Fibroblast of peridontal ligament (primary cell): ENCODE measurements at regions not wholly inside any gene's neighbourhood (a gene's known extent, or its start where the extent isn't known, plus 50 kb on each side); places are given as distances from the start of the nearest gene placed in this dataset.
"Not testable (repeated sequence)": the region's sequence is repeated elsewhere in the genome, so short reads cannot be mapped to it uniquely, and the experiment has no call there.

ENCODE experiments used
- DNase-seq: peaks from one replicate; pipeline ENCODE4 v3.0.0-alpha.2; 2010; ENCODE audit errors: extremely low read depth

DNA sequence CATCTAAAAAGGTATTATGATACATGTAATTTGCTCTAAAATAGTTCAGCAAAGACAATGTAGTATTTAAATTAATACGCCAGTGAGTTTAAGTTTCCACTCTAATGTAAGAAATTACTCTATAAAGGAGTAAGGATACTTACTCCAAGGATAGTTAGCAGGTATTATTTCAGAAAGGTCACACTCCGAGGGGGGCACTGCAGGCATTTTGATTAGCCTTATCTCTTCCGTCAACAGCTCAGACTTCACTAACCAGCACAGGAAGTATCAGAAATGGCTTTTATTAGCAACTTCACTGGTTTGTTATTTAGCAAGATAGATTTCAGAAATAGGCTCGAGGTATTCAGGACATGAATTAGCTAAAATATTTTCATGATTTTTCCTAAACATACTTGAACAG, 127.0 kb downstream of the COX18 start:
- no peak for DNase-seq

DNA sequence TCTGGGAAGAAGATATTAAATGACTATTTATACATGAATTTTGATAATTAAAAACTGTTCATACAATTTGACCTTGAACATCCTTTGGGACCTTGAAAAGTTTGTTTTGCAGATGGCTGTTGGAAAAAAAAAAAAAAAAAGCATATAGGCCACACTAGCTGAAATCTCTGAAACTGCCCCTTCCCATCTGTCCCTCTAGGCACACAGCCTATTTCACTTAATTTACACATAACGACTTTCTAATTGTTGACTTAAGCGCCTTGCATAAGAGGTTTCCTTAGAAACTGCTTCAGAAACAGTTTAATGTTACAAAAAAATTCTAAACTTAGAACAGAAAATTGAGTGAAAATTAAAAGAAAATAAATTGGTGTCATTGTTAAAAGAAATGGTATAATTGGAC, 131.0 kb downstream of the COX18 start:
- DNase-seq: no peak

DNA sequence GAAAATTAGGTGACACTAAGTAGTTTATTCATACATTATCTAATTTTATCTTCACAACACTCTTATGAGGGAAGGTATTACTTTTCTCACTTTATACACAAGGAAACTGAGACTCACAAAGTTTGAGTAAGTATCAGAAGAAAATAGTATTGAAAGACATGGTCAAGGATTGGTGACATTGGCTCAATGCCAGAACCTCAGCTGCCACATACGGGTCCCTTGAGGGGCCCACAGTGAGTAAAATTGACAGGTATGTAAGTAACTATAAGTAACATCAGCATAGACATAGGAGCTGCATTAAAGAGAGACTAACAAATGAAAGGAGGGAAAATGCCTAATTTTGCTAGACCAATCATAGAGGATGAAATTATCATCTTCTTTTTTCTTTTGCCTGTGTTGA, 134.1 kb downstream of the COX18 start:
- no peak for DNase-seq

DNA sequence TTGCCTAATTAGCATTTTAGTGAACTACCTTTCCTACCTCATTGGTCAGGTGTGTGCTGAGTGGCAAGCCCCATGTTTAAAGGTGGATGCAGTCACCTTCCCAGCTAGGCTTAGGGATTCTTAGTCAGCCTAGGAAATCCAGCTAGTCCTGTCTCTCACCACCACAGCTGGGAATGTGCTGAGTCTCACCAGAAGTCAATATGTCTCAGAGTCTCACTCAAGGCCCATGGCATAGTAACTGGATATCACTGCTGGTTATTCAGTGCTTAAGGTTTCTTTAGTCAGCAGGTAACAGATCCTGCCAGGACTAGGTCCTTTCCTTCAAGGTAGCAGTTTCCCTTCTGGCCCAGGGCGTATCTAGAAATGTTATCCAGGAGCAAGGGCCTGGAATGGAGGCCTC, 136.5 kb downstream of the COX18 start:
- no peak for DNase-seq

DNA sequence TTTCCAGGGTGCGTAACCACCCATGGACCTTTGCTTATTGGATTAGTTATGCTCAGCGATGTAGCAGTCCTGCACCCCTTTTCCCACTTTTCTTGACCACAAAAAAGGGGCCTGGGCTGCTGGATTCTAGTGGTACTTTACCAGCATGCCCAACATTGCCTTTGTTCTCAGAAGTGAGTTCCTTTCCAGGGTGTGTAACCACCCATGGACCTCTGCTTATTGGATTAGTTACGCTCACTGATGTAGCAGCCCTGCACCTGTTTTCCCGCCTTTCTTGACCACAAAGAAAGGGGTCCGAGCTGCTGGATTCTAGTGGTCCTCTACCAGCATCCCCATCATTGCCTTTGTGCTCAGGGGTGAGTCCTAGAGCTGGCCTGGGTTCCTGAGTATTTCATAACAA, 138.2 kb downstream of the COX18 start:
- no peak for DNase-seq

DNA sequence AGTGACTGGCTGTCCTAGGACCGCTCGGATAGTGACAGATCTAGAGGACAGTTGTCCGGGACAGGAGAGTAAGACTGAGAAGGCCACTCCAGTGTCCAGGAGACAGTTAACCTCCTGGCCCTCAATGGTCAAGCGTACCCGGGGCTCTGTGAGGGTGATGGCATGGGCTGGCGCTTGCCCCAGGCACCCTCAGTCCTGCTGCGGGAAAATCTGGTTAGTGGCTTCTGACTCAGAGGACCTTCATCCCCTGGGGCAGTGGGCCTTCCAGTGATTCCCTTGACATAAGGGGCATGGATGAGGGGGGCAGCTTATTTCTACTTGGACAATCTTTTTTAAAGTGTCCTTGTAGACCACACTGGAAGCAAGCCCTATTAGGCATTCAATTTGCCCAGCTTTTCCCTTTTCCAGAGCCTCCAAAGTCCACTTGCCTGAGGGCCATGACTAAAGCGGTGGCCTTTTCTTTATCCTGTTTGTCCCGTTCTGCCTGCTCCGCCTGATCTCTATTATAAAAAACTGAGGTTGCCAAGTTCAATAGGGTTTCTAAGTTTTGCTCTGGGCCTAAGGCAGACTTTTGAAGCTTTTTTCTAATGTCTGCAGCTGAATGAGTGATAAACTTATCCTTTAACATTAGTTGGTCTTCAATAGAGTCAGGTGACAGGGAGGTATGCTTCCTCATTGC, 139.8 kb downstream of the COX18 start:
- DNase-seq: not testable (repeated sequence)

DNA sequence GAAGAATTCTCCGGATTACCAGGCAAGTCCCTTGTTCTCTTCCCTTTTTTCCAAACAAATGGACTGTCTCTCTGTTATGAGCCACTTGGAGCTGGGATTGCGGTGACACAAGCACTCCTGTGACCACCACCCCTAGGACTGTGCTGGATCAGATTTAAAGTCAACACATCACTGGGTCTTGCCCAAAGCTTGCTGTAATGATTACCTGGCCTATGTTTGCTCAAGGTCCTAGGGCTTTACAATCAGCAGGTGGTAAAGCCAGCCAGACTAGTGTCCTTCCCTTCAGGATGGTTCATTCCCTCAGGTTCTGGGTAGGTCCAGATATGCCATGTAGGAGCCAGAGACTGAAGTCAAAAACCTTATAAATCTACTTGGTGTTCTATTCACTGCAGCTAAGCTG, 144.7 kb downstream of the COX18 start:
- DNase-seq: no peak

DNA sequence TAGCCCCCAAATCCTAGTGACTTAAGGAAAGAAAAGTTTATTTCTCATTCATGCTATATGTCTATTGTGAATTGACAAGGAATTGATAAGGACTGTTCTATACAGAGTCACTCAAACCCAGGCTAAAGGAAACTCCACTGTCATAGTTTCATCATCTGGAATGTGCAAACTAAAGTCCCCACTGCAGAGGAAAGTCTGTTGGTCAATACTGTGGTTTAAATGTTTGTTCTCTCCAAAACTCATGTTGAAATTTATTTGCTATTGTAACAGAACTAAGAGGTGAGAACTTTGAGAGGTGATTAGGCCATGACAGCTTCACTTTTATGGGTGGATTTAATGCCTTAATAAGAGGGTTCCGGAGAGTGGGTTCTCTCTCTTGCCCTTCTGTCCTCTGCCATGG, 149.6 kb downstream of the COX18 start:
- DNase-seq: no peak

DNA sequence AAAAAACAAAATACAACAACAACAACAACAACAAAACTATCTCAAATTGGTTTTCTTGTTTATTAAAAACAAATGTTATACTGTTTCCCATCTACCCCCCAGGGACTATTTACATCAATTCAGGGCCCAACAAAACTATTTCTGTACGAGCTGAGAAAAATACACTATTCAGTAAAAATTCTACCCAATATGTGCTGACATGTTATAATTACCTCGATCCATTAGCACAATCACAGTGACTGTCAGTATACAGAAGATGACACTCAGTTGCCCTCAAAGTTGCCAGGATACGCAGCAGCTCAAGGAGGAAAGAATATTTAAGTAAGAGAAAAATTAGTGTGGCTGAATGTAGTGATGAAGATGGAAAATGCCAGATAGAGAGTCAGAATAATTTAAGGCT, 150.1 kb downstream of the COX18 start:
- DNase-seq: no peak

DNA sequence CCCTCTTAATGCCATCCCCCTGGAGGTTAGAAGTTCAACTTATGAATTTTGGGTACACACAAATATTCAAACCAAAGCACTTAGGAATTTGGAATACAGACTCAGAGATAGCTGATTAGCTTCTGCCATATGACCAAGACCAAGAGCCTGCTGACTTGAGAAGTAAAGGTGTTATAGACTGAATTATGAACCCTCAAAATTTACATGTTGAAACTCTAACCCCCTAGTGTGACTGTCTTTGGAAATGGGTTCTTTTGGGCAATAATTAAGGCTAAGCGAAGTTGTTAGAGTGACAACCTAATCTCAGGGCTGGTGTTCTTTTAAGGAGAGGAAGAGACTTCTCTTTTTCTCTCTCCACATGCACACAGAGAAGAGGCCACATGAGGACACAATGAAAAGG, 151.2 kb downstream of the COX18 start:
- no peak for DNase-seq

DNA sequence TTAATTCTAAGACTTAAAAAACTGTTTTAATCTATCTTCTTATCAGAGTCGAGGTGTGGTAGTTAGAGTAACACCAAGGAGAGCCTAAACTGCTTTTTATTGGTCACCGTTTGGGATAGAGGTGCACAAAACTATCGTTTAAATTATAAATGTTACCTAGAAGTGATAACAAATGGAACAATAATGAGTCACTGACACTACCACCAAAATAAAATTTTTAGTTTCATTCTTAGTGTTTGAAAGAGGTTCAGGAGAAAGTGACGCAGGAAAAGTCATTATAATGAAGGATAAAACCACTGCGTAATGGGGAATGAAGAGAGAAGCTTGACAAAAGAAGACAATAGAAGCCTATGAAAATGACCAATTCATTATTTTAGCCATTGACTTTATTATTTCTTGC, 158.2 kb downstream of the COX18 start:
- DNase-seq: no peak

DNA sequence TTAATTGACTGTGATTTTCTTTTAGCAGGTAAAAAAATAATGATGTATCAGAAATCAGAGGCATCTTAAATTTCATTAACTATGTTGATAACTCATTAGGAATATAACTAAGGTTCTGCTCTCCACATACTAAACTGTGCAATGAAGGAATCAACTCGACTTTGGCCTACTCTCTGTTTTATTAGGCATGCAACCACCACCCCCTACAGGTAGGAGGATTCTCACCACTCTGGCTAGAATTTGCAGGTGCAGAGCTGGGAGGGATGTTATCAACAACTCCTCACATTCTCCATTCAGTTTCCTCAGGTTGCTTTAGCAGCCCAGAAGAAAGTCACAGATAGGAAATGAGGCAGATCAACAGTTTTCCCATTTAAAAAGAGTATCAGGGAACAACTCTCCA, 160.1 kb downstream of the COX18 start:
- DNase-seq: no peak

DNA sequence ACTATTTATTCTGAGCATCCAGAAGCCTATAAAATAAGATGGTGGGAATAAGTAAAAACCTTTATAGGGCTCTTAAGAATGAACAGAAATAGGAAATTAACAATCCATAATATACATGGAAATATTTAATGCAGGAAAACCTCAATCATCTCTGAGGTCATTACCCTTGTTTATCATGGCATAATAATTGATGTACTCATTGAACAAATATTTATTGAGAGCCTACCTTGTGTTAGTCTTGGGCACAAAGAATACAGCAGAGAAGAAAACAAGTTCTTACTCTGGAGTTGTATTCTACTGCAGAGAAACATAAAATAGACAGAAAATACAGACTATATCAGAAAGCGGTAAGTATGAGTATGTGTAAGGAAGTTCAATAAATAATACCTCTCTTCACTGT, 167.2 kb downstream of the COX18 start:
- no peak for DNase-seq

DNA sequence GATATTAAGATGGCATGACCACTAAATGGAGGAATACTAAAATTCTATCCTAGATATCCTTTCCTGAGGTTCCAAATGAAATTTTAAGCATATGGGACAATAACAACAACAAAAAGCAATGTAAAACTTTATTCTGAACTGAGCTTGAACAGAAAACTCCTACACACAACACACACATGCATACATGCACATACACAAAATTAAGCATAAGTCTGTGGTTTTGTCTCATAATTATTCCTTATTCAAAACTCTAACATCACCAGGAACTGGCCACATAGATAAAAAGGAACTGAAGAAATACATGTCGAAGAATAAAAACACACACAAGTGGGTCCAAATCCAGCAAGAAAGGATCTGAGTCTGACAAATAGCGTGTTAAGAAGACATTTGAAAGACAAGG, 168.0 kb downstream of the COX18 start:
- no peak for DNase-seq

DNA sequence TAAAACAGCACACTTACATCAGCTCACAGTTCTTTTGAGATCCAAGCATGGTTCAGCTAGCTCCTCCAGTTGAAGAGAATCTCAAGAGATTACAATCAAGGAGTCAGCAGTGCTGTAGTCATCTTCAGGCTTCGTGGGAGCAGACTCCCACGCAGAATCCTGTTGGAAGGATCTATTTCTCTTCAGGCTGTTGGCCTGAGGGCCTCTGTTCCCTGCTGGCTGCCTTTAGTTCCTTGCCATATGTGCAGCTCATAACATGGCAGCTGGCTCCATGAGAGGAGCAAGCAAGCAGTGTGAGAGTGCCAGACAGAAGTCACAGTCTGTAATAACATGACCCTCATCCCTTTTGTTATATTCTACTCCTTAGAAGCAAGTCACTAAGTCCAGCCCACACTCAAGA, 168.6 kb downstream of the COX18 start:
- no peak for DNase-seq

DNA sequence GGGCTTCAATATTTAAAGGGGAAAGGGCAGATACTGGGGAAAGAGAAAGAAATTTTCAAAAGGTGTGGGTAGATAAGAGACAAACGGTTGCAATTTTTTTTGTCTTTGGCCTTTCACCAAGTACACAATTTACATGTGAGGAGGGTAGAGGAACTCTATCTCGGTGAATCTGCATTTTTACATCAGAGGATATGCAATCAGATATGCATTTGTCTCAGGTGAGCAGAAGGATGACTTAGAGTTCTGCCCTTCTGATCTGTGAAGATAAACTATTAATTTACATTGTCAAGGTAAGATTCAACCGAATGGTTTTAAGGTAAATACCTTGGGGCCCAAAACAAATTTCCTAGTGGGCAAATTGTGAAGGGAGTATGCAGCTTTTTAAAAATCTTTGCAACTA, 169.9 kb downstream of the COX18 start:
- DNase-seq: no peak

DNA sequence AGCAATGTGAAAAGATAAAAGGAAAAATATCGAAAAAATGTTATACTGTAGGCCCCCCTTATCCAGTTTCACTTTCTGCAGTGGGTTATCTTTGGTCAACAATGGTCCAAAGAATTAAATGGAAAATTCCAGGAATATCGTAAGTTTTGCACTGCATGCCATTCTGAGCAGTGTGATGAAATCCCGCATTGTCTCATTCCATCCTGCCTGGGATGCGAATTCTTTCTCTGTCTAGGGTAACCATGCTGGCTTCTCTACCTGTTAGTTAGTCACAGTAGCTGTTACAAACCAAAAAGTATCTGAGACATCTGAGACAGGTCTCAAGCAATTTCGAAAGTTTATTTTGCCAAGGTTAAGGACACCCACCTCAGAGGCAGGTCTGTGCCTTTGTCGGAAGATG, 170.3 kb downstream of the COX18 start:
- DNase-seq: no peak

DNA sequence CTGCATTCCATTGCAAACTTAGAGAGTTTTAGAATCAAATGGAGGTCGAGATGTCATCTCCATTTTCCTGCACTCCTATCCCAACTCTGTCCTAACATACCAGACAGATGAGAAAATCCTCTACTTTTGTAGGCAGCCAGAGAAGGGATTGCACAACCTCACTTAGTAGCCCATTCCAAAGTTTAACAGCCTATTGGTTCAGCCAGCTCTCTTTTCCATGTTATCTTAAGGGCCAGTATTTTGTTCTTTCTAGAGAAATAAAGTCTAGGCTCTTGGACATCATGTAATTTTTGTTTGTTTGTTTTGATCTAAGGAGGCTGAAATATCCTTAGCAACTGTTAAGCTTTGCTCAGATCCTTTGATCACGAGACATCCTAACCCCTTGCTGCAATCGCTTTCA, 173.0 kb downstream of the COX18 start:
- peak; percentile 72 for DNase-seq

DNA sequence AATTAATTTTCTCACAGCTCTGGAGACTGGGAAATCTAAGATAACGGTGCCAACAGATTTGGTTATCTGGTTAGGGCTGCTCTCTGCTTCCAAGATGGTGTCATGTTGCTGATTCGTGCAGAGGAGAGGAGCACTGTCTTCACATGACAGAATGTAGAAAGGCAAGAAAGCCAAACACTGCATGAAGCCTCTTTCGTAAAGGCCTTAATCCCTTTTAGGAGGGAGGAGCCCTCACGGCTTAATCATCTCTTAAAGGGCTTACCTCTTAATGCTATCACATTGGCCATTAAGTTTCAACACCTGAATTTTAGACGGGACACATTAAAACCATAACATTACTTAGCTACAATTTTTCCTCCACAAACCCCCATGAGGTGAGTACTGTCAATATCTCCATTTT, 174.1 kb downstream of the COX18 start:
- no peak for DNase-seq

DNA sequence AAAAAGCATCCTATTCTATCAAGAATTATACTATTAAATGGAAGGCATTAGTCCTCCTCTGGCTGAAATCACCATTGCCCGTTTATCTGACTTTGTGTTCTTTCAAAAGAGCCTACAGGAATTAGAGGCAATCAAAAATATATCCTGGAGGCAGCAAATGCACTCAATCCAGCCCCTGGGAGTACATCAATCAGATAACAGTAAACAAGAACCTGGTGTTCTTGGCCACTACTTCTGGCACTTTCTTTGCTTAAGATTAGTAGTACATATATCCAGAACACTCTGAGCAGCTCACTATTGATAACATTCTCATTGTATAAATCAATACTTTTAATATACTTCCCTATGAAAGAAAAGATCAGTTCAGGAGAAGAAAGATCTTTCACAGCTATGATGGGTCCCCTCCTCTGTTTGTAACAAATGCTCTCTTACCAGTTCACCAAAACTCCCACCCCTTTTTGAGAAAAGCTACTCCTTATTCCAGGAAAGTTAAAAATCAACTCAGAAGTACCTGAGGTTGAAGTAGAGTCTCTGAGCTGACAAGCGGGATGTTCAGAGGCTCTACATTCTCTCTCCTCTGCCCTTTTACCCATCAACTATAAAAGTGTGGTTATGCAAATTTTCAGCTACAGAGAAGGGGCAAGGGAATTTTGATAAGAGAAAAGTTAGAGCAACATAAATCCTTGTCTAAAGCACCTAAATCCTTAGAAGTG, 176.0 kb downstream of the COX18 start:
- no peak for DNase-seq

DNA sequence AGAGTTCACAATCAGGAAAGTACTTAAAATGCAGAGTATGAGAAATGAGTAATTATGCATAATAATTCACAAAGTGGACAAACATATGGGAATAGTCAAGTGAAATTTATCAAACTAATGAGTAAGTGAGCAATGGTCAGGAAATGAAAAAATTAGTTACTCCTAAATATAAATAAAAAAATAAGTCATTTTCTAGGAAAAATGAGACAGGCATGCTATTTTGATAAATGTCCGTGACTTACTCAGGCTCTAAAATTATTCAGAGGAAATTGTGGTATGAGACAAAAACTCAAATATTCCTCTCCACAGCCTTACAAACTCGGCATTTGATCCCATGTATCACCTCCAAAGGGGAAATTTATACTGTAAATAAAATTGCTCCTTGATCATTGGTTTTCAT, 181.2 kb downstream of the COX18 start:
- DNase-seq: no peak

DNA sequence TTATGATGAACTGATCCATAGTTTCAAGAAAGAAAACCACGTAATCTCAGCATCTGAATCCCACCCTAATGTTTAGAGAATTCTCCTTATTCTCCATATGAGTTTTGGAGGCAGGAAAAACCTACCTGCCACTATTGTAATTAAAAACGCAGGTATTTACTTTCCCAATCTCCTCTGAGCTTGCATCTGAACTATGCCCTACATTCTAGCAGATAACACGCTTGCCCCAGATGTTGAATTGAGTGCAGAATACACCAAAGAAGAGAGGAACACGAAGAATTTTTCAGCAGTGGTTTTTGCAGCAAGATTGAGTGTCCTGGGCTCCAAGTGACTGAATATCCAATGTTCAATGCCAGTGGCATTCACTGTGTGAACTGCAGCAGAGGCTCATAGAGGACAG, 182.4 kb downstream of the COX18 start:
- no peak for DNase-seq

DNA sequence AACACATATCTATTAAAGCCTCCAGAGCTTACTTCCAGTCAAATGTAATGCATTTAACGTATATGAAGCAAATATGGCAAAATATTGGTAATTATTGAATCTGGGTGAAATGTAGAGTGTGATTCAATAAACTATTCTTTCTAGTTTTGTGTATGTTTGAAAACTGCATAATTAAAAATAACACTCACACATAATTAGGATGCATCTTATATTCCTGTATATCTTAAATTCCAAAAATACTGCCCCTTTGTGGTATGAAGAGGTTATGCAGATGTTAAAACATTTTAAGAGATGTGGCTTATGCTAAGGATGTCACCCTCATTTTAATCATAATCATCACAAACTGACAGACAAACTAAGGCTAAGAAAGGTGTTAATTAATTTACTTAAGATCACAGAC, 182.9 kb downstream of the COX18 start:
- DNase-seq: peak; percentile 10

DNA sequence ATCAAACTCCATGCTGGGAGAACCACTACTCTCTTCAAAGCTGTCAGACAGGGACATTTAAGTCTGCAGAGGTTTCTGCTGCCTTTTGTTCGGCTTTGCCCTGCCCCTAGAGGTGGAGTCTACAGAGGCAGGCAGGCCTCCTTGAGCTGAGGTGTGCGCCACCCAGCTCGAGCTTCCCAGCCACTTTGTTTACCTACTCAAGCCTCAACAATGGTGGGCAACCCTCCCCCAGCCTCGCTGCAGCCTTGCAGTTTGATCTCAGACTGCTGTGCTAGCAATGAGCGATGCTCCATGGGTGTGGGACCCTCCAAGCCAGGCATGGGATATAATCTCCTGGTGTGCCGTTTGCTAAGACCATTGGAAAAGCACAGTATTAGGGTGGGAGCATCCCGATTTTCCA, 185.3 kb downstream of the COX18 start:
- not testable (repeated sequence) for DNase-seq
